ENCODE measurements at regions not wholly inside any gene's neighbourhood (a gene's known extent, or its start where the extent isn't known, plus 50 kb on each side); places are given as distances from the start of the nearest gene placed in this dataset.

GRCh38 chr20:60729135-60729900 lies 522.7 kb upstream of the CDH4 start:
- DNase-seq (ENCODE audit: low read depth in 4 of 4, low spot score in 1 of 4), result no peak

- DNase-seq (ENCODE audit: low read depth in 4 of 4, low spot score in 1 of 4), result no peak
Measured at GRCh38 chr20:60732322-60732721, 519.7 kb upstream of the CDH4 start.

- no peak for DNase-seq (ENCODE audit: low read depth in 4 of 4, low spot score in 1 of 4)
Measured at GRCh38 chr20:60748086-60748485, 504.0 kb upstream of the CDH4 start.

GRCh38 chr20:60749804-60750602 lies 502.1 kb upstream of the CDH4 start:
- DNase-seq (ENCODE audit: low read depth in 4 of 4, low spot score in 1 of 4), result no peak

- no peak for DNase-seq (ENCODE audit: low read depth in 4 of 4, low spot score in 1 of 4)
Measured at GRCh38 chr20:60750909-60751308, 501.2 kb upstream of the CDH4 start.

GRCh38 chr20:60751826-60752225 lies 500.2 kb upstream of the CDH4 start:
- no peak for DNase-seq (ENCODE audit: low read depth in 4 of 4, low spot score in 1 of 4)

GRCh38 chr20:60752741-60753420 lies 499.2 kb upstream of the CDH4 start:
- no peak for DNase-seq (ENCODE audit: low read depth in 4 of 4, low spot score in 1 of 4)

GRCh38 chr20:60754856-60755255 lies 497.2 kb upstream of the CDH4 start:
- no peak for DNase-seq (ENCODE audit: low read depth in 4 of 4, low spot score in 1 of 4)

GRCh38 chr20:60759651-60760050 lies 492.4 kb upstream of the CDH4 start:
- no peak for DNase-seq (ENCODE audit: low read depth in 4 of 4, low spot score in 1 of 4)

- no peak for DNase-seq (ENCODE audit: low read depth in 4 of 4, low spot score in 1 of 4)
Measured at GRCh38 chr20:60760256-60761000, 491.6 kb upstream of the CDH4 start.

- DNase-seq (ENCODE audit: low read depth in 4 of 4, low spot score in 1 of 4), result no peak
Measured at GRCh38 chr20:60761056-60761455, 491.0 kb upstream of the CDH4 start.

- no peak for DNase-seq (ENCODE audit: low read depth in 4 of 4, low spot score in 1 of 4)
Measured at GRCh38 chr20:60762386-60762785, 489.7 kb upstream of the CDH4 start.

GRCh38 chr20:60764328-60764727 lies 487.7 kb upstream of the CDH4 start:
- no peak for DNase-seq (ENCODE audit: low read depth in 4 of 4, low spot score in 1 of 4)

GRCh38 chr20:60764771-60765170 lies 487.3 kb upstream of the CDH4 start:
- DNase-seq (ENCODE audit: low read depth in 4 of 4, low spot score in 1 of 4), result no peak

GRCh38 chr20:60765821-60766403 lies 486.1 kb upstream of the CDH4 start:
- DNase-seq (ENCODE audit: low read depth in 4 of 4, low spot score in 1 of 4), result no peak

- DNase-seq (ENCODE audit: low read depth in 4 of 4, low spot score in 1 of 4), result no peak
Measured at GRCh38 chr20:60768216-60768615, 483.8 kb upstream of the CDH4 start.

GRCh38 chr20:60780388-60781025 lies 471.6 kb upstream of the CDH4 start:
- no peak for DNase-seq (ENCODE audit: low read depth in 4 of 4, low spot score in 1 of 4)

GRCh38 chr20:60782959-60783625 lies 469.0 kb upstream of the CDH4 start:
- DNase-seq (ENCODE audit: low read depth in 4 of 4, low spot score in 1 of 4), result no peak

- no peak for DNase-seq (ENCODE audit: low read depth in 4 of 4, low spot score in 1 of 4)
Measured at GRCh38 chr20:60785301-60785700, 466.8 kb upstream of the CDH4 start.

- DNase-seq (ENCODE audit: low read depth in 4 of 4, low spot score in 1 of 4), result no peak
Measured at GRCh38 chr20:60785785-60786184, 466.3 kb upstream of the CDH4 start.
